ENCODE measurements at regions not wholly inside any gene's neighbourhood (a gene's known extent, or its start where the extent isn't known, plus 50 kb on each side); places are given as distances from the start of the nearest gene placed in this dataset.

DNA sequence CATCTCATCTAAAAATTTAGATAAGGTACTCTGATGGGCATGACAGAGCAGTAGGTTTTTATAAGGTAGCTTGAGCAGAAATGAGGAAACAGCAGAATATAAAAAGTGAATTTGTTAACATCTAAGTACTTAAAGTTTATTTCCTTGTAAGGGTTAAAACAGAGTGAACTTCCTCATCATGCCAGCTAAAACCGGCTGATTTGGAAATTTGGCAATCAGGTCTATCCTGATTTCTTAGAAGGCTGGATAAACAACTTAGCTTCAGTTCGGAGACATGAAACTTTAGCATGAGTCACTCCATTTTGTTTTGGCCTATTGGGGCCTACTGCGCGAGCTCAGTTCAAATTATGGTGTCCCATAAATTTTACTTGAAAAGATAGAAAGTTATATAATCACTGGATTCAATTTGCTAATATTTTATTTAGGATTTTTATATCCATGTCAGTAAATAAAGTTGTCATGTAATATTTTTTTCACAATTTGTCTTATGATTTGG is 241.6 kb upstream of the RORB start:
- ATAC-seq (no peak), DNase-seq (no peak)
- no peak for TF ChIP-seq POLR2A (IDR thresholded peaks at IDR 0.05)
- TF ChIP-seq, protein P1, sequence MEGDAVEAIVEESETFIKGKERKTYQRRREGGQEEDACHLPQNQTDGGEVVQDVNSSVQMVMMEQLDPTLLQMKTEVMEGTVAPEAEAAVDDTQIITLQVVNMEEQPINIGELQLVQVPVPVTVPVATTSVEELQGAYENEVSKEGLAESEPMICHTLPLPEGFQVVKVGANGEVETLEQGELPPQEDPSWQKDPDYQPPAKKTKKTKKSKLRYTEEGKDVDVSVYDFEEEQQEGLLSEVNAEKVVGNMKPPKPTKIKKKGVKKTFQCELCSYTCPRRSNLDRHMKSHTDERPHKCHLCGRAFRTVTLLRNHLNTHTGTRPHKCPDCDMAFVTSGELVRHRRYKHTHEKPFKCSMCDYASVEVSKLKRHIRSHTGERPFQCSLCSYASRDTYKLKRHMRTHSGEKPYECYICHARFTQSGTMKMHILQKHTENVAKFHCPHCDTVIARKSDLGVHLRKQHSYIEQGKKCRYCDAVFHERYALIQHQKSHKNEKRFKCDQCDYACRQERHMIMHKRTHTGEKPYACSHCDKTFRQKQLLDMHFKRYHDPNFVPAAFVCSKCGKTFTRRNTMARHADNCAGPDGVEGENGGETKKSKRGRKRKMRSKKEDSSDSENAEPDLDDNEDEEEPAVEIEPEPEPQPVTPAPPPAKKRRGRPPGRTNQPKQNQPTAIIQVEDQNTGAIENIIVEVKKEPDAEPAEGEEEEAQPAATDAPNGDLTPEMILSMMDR (IDR thresholded peaks at IDR 0.05) = no peak
- no peaks in the 10 kb centered on the region for H3K9me3 ChIP-seq
- H3K27me3 ChIP-seq = no peaks in the 10 kb centered on the region
- WGBS, 2 donors = 55 to 58% methylated on average over 4 of the region's 4 CpGs
- no peaks in the 10 kb centered on the region for H3K36me3 ChIP-seq (replicated peaks in 1 of 2; ENCODE audit: insufficient read depth in 1 of 2, low read depth in 2 of 2)
- no peak overlapping the region for H3K27ac ChIP-seq
- H3K4me3 ChIP-seq = no peak overlapping the region
- intact Hi-C loops (cut with DNase I) = no loop called here
- no peaks in the 10 kb centered on the region for H3K4me1 ChIP-seq

- no peak for DNase-seq
- TF ChIP-seq POLR2A (IDR thresholded peaks at IDR 0.05) = no peak
- TF ChIP-seq, protein P1 (IDR thresholded peaks at IDR 0.05) = no peak
These were observed 221.1 kb upstream of the RORB start for GRCh38 chr9:74275872-74276508.

DNA sequence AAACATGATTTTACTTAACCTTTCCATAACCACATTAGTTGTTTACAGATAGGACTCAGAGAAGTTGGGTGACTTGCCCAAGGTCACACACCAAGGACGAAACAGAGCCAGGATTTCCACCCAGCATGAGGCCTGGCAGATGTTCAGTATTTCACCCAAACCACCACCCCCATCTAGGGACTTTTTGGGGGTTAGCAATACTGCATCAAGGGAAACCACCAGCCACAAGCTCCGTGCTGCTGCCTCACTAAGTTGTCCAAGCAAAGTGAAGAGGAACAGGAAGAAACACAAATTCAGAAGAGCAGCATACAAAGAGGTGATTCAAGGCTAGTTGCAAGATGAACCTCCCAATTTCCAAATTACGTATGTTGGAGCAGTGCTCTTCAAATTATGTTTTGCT is 219.6 kb upstream of the RORB start:
- Histone ChIP-seq H3K4me3 (no peak overlapping the region), H3K4me1 (no peaks in the 10 kb centered on the region), H3K27me3 (no peaks in the 10 kb centered on the region), H3K9me3 (no peaks in the 10 kb centered on the region), H3K27ac (no peak overlapping the region), H3K36me3 (replicated peaks in 1 of 2; ENCODE audit: insufficient read depth in 1 of 2, low read depth in 2 of 2) (no peaks in the 10 kb centered on the region)
- DNase-seq = no peak
- TF ChIP-seq, protein P1 (IDR thresholded peaks at IDR 0.05) = no peak
- no peak for ATAC-seq
- intact Hi-C loops (cut with DNase I) = no loop called here
- 33 to 43% methylated on average over 2 to 3 of the region's 3 CpGs for WGBS, 2 donors

More at GRCh38 chr9:74275872-74276508, 221.1 kb upstream of the RORB start:
- no peak for ATAC-seq
- Histone ChIP-seq H3K9me3 (no peaks in the 10 kb centered on the region), H3K4me1 (no peaks in the 10 kb centered on the region), H3K4me3 (no peak overlapping the region), H3K27me3 (no peaks in the 10 kb centered on the region), H3K36me3 (replicated peaks in 1 of 2; ENCODE audit: insufficient read depth in 1 of 2, low read depth in 2 of 2) (no peaks in the 10 kb centered on the region), H3K27ac (no peak overlapping the region)
- intact Hi-C loops (cut with DNase I) = no loop called here
- 82 to 83% methylated on average over 12 to 25 of the region's 41 CpGs for WGBS, 2 donors

GRCh38 chr9:74281674-74282073 is 215.5 kb upstream of the RORB start:
- H3K4me3 ChIP-seq = no peak overlapping the region
- H3K36me3 ChIP-seq (replicated peaks in 1 of 2; ENCODE audit: insufficient read depth in 1 of 2, low read depth in 2 of 2) = no peaks in the 10 kb centered on the region
- TF ChIP-seq, protein P1 (IDR thresholded peaks at IDR 0.05) = no peak
- no peak for TF ChIP-seq POLR2A (IDR thresholded peaks at IDR 0.05)
- intact Hi-C loops (cut with DNase I) = no loop called here
- H3K4me1 ChIP-seq = no peaks in the 10 kb centered on the region
- ATAC-seq = no peak
- WGBS, 2 donors = 77 to 100% methylated on average over 1 of the region's 1 CpG
- H3K9me3 ChIP-seq = no peaks in the 10 kb centered on the region
- no peak overlapping the region for H3K27ac ChIP-seq
- no peak for DNase-seq
- no peaks in the 10 kb centered on the region for H3K27me3 ChIP-seq

Data from body of pancreas (tissue), 4 donors.